HG03521 (cell line): ENCODE measurements at regions not wholly inside any gene's neighbourhood (a gene's known extent, or its start where the extent isn't known, plus 50 kb on each side); places are given as distances from the start of the nearest gene placed in this dataset.

ENCODE experiments used
- ATAC-seq: cut with Tn5 transposase; IDR thresholded peaks from one replicate; pipeline ENCODE4 v1.9.1; 2021; ENCODE audit warnings: mild to moderate bottlenecking, moderate library complexity; ENCODE audit not compliant: unreplicated experiment

DNA sequence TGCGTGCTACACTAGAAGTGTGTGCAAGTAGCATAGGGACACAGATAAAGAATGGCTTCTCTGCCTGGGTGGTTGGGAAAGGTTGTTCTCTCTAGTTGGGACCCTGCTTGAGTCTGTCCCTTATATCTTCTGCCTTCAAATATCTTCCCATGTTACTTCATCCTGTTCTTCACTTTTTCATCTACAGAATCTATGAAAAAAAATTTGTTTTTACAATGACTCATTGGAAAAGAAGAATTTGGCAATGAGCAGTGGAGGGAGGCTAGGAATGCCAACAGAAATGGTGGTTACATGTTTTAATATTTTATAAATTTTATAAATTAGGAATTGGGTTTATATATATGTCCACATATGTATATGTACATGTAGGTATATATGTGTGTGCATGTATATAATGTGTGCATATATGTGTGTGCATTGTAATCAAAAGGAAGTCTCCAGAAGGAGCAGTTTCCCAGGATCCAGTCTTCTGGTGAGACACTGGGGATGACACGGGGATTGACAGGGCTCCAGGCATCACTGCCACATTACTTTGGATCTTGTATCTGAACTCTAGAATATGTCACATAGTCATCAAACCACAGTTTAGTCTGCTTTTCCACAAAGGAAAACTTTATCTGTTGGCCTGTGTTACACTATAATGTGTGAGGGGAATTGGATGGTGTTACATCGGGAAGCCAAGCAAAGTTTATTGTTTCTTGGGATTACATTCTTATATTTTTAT is 75.3 kb upstream of the RIPOR2 start:
- ATAC-seq: no peak

DNA sequence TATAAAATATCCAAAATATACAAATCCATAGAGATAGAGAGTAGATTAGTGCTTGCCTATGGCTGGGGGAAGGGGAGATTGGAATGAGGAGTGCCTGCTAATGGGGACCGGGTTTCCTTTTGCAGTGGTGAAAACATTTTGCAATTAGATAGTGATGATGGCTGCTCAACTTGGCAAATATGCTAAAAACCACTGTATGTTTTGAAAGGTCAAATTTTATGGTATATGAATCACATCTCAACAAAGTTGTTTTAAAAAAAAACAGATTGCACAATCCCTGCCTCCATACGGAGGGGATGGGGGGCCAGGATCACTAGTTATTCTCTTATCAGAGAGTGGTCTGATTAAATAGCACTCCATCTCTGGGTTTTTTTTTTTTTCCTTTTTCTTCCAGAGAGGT is 76.9 kb upstream of the RIPOR2 start:
- ATAC-seq: no peak

DNA sequence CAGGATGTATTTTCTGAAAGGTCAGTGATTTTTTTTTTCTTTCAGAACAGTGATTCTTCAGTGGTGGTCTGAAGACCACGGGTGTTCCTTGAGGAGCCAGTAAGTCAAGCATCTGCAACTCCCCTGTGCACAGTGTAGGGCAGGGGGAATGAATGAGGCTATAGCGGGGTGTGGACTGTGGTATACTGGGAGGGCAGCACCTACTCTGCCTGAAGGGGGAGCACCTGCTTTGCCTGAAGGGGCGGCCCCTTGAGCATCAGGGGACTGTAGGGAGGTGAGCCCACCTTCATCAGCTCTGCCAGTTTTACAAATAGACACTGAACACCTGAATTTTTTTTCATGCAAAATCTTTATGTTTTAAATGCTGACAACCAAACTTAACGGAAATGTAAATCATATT is 77.5 kb upstream of the RIPOR2 start:
- ATAC-seq: no peak

DNA sequence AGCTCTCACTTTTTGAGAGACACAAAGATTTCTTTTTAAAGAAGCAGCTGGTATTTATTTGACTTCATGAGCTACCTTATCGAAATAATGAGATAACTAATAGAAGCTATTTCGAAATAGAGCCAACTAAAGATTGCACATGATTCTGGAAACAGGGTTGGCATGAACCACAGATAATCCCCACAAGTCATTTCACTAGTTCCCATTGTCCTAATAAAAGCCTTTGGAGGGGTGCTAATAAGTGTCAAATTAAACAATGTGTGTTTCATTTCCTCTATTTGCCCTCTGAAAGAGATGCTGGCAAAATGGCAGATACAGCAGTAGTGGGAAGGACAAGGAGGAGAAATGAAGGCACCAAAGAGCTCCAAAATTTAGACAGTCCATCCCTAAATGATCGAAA is 78.6 kb upstream of the RIPOR2 start:
- ATAC-seq: no peak

DNA sequence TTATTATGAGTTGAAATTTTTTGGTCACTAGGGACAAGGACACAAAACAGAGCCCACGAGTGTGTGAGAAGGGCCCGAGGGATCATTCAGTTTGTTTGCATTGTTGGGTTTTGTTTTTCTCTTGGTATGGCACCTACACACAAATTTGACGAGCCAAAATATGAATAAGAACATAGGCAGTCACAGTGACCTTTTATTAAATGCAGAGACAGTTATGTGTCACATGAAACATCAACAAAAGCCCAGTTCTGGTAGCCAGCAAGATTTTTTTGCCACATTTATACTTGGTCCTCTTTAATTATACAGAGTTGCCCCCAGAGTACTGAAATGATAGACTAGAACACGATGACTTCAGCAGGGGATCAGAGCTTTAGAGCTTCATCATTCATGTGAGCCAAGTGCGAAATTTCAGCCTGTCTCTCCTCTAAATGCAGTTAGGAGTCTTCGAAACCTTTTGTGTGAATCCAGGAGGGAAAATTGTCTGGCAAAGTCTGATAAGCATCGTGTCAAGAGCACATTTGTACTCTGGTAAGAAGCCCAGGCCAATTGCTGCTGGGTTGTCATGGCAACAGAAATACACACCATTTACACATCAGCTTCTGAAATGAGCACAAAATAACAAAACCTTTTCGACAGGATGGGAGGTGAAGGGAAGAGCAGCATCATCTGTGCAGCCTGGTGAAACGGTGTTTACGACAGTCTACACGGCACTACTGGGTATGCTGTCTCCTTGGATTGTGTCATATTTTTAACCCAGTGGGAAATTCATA is 79.2 kb upstream of the RIPOR2 start:
- ATAC-seq: no peak

DNA sequence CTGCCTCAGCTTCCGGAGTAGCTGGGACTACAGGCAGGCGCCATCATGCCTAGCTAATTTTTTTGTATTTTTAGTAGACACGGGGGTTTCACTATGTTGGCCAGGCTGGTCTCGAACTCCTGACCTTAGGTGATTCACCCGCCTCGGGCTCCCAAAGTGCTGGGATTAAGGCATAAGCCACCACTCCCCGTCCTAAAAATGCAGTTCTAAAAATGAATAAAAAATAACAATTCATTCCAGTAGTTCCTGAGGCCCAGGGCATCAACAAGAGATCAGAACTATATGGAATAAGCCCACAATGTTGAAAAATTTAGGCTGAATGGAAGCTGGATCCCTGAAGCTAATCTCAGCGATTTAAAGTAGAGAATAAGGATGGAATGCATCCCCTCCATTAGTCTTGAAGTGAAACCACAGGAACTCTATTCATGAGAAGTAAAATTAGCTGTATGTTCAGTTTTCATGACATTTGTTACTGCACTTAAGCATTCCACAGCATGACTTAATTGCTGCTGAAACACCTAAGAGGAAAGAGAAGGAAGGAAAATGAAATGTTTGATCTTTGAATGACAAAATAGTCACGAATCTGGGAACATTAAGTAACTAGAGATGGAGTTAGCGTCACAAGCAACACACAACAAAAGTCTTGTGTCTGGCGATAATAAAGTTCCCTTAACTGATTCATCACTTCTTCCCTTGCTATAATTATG is 80.4 kb upstream of the RIPOR2 start:
- no peak for ATAC-seq

DNA sequence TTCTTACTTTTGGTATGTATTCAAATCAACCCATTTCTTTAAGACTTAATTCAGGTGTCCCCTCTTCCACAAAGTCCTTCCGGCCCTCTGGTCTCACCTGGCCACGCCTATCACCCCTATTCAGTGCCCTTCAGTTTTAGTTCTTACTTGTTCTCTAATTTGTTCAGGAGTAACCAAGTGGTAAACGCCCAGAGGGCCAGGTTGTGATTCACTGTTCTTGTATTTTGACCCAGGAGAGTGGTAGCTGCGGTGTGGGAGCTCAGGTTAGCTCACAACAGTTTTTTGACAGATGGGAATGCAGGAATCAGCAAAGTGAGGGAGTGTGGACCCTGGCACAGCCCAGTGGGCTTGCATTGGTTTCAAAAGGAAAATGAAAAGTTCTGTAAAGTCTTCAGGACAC is 81.7 kb upstream of the RIPOR2 start:
- ATAC-seq: no peak

DNA sequence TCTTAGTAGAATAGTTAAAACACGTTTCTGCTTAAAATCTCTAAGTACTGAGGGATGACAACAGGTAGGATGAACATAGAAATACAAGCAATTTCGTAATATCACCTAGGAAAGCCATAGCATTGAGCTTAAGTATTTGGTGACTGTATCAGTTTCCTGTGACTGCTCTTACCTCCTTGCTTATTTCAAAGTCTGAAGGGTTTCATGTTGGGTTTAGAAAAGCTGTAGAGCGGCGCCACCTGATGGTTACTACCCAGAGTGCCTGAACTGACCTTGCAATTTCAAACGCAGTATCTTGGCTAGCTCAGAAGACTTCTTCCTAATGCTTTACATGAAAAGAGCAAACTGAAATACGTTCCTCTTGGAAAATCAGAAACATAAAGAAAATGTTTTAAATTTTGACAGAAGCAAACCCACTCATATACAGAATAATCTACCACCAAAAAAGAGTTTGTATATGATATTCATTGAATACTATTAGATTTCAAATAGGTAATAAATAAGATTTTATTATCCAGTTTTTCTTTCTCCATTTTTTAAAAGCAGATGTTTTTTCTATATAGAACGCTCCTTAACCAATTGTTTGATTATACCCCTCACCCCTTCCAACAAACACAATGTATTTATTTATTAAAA is 82.3 kb upstream of the RIPOR2 start:
- ATAC-seq: no peak

DNA sequence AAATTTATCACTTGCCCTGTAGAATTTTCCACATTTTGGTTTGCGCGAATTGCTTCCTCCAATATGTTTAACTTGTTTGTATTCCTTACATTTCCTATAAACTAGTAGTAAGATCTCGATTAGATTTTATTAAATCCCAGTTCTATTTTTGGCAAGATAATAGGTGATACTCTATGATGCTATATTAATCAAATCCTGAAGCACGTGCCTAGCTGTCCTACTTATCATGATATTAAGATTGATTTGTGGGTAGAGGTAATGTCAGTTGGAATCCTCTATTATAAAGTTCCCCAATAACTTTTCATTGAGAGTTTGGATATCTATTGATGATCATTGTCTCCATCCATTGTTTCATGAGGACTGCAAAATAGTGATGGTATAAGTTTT is 82.8 kb upstream of the RIPOR2 start:
- ATAC-seq: no peak

DNA sequence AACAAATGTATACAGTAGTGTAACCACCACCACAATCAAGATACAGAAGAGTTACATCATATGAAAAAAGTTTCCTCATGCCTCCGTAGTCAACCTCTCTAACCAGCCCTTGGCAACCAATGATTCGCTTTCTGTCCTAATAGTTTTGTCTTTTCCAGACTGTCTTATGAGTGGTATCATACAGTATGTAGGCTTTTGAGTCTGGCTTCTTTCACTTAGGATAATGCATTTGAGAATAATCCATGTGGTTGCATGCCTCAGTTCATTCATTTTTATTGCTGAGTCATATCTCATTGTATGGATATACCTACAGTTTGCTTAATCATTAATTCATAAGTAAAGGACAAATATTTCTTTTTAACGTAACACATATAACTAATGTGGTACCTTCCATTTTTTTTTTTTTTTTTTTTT is 86.4 kb upstream of the RIPOR2 start:
- no peak for ATAC-seq

DNA sequence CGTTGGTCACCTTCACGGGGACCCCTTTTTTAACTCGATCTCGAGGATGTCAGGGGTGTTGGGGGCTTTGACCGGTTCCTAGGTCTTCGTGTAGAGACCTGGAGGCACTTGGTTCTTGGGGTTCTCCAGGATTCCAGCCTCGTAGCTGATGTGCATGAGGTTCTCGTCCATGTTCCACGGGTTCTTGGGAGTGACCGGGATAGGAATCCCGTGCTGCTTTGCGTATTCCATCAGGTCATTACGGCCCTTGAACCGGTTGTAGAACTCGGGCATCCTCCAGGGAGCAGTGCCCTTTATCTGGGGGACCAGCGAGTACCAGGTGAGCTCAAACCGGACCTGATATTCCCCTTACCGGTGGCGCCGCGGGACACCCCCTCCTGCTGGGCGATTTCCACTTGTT is 88.0 kb upstream of the RIPOR2 start:
- ATAC-seq: no peak

DNA sequence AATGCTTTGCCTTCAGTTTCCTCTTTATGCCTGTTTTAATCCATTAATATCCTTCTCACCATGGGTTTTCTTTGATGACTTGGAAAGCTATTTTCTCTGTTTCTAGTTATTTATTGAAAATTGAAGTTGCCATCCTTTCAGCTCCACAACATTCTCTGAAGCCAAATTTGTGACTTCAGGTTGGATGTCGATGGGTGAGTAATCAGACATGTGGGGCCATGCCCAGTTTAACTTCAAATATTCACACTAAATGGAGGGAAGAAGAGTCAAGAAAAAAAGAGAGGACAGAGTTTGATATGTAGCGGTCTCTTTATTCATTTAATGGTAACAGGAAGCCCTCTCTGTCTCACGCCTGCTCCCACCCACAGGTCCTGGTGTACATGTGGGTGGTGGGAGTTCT is 89.1 kb upstream of the RIPOR2 start:
- no peak for ATAC-seq

DNA sequence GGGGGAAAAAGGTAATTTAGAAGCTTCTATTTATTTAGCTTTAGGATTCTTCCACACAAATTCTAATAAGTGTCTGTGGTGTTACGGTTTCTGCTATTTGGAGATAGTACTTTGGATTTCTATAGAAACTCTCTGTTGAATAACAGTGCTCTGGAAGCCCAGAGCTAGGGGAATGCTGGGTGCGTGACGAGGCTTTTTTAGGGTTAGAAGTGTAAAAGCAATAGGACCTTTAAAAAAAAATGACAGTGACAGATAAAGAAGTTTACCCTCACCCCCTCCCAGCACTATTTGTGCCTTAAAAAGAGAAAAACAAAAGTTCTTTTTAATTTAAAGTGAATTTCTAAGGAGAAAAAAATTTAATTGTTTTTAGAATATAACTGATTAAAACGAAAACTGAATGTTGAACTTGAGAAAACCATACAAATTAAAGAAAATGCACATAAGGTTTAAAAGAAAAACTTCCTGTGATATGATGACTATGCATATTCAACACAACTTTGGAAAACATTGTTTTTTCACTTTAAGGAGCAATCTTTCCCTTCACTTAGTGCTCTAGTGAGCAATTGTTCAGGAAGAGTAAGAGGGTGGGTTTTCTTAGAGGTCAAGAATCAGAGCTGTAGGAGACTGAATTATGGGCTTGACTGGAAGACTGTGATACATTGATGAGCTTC is 89.6 kb upstream of the RIPOR2 start:
- ATAC-seq: no peak

DNA sequence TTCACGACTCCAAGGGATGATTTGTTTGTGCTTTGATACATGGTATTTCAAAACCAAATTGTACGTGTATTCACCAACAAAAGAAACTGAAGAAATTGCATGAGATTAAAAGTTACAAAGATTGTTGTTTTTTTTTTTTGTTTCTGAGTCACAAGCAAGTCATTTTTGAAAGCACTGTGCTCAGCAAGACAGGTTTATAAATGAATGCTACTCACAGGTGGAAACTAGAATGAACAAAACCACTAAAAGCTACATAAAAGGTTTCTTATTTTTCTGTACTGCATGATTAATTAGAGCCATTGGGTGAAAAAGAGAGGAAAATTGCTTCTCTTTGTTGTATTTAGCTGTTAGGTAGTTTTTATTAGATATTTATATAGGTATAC is 90.2 kb upstream of the RIPOR2 start:
- no peak for ATAC-seq

DNA sequence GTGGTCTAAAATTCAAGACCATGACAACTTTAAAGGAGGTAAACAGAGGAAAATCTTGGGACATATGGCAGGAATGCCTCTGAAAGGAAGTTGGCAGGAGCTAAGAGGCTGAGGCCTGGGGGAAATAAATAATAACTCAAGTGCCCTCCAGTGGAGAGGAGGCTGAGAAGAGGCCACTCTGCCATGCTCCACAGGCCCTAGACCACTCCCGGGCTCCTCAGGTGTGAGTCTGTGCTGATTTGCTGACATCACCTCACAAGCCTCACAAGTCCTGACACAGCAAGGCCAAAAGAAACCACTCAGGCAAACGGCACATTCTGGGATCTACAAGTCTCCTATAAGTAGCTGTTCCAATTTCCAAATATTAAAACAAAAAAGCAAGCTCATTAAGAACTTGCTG is 91.0 kb upstream of the RIPOR2 start:
- no peak for ATAC-seq

DNA sequence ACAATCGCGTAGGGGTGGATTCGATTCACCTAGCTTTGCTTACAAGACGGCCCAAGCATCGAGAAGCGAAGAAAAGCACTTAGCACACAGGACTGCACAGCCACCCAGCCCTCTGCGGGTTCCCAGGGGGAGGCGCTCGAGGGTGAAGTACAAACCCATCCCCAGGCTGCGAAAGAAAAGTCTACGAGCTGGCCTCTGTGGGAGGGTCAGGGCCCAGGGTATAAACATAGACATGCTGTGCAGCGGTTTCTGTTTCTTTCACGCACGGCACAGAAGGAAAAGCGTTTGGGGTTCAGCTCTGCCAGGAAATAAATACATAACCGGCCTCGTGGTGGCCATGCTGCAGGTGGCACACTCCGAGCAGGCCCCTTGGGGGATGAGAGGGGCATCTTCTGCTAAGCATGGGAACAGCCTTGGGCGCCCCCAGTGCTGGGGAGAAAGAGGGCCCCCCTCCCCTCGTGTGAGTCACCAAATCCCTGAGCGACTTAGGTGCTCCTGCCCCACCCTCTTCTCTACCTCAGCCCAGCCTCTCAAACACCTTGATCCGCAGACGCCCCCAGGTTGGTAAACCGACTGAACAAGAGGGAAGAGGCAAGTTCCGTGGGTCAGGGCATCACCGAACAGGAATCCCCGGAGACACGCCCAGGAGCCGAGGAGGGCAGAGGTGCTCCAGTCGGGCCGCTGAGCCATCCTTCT is 91.6 kb upstream of the RIPOR2 start:
- peak; percentile 98 for ATAC-seq

DNA sequence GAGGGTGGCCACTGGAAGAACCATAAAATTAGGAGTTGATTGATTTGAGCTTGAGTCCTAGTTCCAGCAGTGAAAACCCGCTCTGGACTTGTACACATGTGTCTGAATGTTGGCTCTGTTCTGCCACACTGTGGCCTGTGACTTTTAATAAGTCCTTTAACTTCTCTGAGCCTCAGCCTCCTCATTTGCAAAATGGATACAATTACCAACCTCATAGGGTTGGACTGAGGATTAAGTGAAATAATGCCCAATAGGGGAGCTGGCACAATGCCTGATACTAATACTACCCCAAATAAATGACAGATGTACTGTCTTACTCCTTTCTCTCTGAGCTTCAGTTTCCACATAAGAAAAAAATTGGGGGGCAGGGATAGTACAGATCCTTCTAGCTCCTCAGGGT is 92.6 kb upstream of the RIPOR2 start:
- ATAC-seq: no peak

DNA sequence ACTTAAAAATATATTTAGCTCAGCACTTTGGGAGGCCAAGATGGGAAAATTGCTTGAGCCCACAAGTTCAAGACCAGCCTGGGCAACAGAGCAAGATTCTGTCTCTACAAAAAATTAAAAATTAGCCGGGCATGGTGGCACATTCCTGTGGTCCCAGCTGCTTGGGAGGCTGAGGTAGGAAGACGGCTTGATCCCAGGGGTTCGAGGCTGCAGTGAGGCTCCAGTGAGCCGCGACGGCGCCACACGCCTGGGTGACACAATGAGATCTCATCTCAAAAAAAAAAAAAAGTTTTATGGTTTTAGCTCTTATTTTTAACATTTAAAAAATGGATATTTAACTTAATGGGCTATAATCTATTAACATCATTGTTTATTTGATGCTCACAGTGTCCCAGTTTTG is 97.2 kb upstream of the RIPOR2 start:
- ATAC-seq: no peak

DNA sequence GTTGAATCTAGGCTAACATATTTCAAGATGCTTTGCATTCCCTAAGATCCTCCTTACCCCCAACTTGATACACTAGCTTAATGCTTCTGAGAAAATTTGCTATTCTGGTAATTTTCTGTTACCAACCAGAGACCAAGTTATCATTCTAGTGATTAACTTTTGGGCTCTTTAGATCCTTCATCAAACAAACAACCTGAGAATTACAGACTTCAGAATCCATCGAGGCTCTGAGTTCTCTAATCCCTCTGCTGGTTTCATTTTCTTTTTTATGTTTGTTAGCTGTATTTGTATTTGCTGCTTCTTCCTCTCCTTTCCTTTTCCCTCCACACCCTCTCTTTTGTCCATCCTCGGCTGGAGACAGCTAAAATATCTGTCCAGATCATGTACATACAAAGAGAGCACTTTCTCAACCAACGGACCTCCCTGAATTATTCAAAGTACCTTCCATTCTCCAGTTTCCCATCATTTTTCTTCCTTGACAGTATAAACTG is 98.7 kb upstream of the RIPOR2 start:
- ATAC-seq: no peak

DNA sequence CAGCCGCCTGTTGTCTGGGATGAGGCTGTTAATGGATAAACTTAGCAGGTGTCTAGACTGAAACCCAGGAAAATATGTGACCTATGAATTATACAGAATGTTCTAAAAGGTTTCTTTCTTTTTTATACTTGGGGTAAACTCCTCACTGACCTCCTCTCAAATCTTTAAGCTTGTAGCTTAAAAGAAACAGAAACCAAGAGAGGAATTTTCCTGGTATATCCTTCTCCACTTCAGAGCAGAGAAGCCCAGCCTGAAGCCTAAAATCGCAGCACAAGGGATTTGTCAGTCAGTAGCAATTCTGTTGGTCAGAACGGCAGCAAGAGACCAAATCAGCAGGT is 99.4 kb upstream of the RIPOR2 start:
- no peak for ATAC-seq
